Endothelial cell of umbilical vein (primary cell): ENCODE measurements at regions not wholly inside any gene's neighbourhood (a gene's known extent, or its start where the extent isn't known, plus 50 kb on each side); places are given as distances from the start of the nearest gene placed in this dataset.

Source experiments
- BruUV-seq: library from RNA; stranded (reverse); fragments of 400-500 nt; replicated peaks from 2 replicates; lab custom pipeline; 2021; lab: Mats Ljungman, UMichigan
- CTCF ChIA-PET: fragments of 300-600, 350-600 bp; sonication (Branson Sonifier 250); formaldehyde crosslinking; loops from one replicate; lab custom pipeline; 2021; ENCODE audit warnings: antibody characterized with exemption, inconsistent platforms; lab: Charles Lee
- POLR2A ChIA-PET: fragments of 300-600, 350-600 bp; sonication (Branson Sonifier 250); formaldehyde crosslinking; loops from one replicate; lab custom pipeline; 2021; ENCODE audit warnings: antibody characterized with exemption, inconsistent platforms; lab: Charles Lee
- DNase-seq: peaks from one replicate; pipeline ENCODE4 v3.0.0-alpha.2; 2011; ENCODE audit warnings: low read depth, low spot score
- FAIRE-seq: peaks from 2 replicates; lab custom pipeline; 2011; peaks lifted over from hg19 to GRCh38; lab: Jason Lieb, UNC
- H2AFZ ChIP-seq: 2 replicates; pipeline ENCODE4 v1.6.0; 2012; ENCODE audit warnings: low read depth, low read length, control low read depth, inconsistent platforms
- H3K27ac ChIP-seq: 2 replicates; pipeline ENCODE4 v1.5.1; 2011; ENCODE audit warnings: low read depth, mild to moderate bottlenecking, control low read depth, low read length, moderate library complexity; ENCODE audit not compliant: insufficient read depth
- H3K27me3 ChIP-seq, 2 experiments: 2 replicates each; pipeline versions ENCODE4 v1.6.0 to v1.6.1; 2011; ENCODE audit warnings: low read length in 2 of 2, mixed read lengths in 1 of 2; ENCODE audit not compliant: control insufficient read depth in 2 of 2, insufficient read depth in 2 of 2
- H3K36me3 ChIP-seq, 2 experiments: 2 replicates in 1 of 2; 3 replicates in 1 of 2; pipeline ENCODE4 v1.5.1; 2011; ENCODE audit warnings: low read length in 2 of 2, mild to moderate bottlenecking in 1 of 2, moderate library complexity in 1 of 2; ENCODE audit not compliant: control insufficient read depth in 2 of 2, insufficient read depth in 2 of 2; ENCODE audit errors: extremely low read depth in 1 of 2
- H3K4me1 ChIP-seq: 3 replicates; pipeline ENCODE4 v1.5.1; 2011; ENCODE audit warnings: mild to moderate bottlenecking, low read length; ENCODE audit not compliant: control insufficient read depth, insufficient read depth; ENCODE audit errors: extremely low read depth
- H3K4me2 ChIP-seq: 2 replicates; pipeline ENCODE4 v1.6.1; 2011; ENCODE audit warnings: low read length, control low read depth, mixed read lengths; ENCODE audit not compliant: insufficient read depth
- H3K4me3 ChIP-seq, 3 experiments: fragments of 200-600 bp in 1 of 3; sonication (generic), shearing (Covaris generic) in 1 of 3; replicated peaks in 1 of 3; 2 replicates each; pipeline ENCODE4 v1.5.1; 2011 to 2016; ENCODE audit warnings: control low read depth in 3 of 3, low read length in 3 of 3, mild to moderate bottlenecking in 2 of 3, inconsistent platforms in 1 of 3, low read depth in 1 of 3, moderate library complexity in 1 of 3; ENCODE audit not compliant: insufficient read depth in 1 of 3
- H3K79me2 ChIP-seq: 2 replicates; pipeline ENCODE4 v1.6.0; 2012; ENCODE audit warnings: low read length, inconsistent platforms; ENCODE audit not compliant: control insufficient read depth, insufficient read depth
- H3K9ac ChIP-seq: replicated peaks from 2 replicates; pipeline ENCODE3; 2011; ENCODE audit warnings: low read length, control low read depth; ENCODE audit not compliant: insufficient read depth; ENCODE audit errors: extremely low read depth
- H3K9me1 ChIP-seq: replicated peaks from 3 replicates; pipeline ENCODE4 v1.6.0; 2011; ENCODE audit warnings: mild to moderate bottlenecking, low read length; ENCODE audit not compliant: control insufficient read depth, insufficient read depth; ENCODE audit errors: extremely low read depth
- H3K9me3 ChIP-seq: replicated peaks from 2 replicates; pipeline ENCODE4 v1.5.1; 2012; ENCODE audit warnings: low read length, inconsistent platforms; ENCODE audit not compliant: control insufficient read depth, insufficient read depth
- H4K20me1 ChIP-seq: replicated peaks from 2 replicates; pipeline ENCODE3; 2011; ENCODE audit warnings: mild to moderate bottlenecking, low read length; ENCODE audit not compliant: control insufficient read depth, insufficient read depth; ENCODE audit errors: extremely low read depth
- EZH2 ChIP-seq: IDR thresholded peaks from 2 replicates; pipeline ENCODE4 v1.6.1; 2012; ENCODE audit warnings: borderline replicate concordance, low read depth, mild to moderate bottlenecking, moderate library complexity, low read length, inconsistent platforms; ENCODE audit not compliant: severe bottlenecking
- FOS ChIP-seq: IDR thresholded peaks from 2 replicates; pipeline ENCODE4 v1.6.1; 2011; ENCODE audit warnings: mild to moderate bottlenecking, low read length, moderate library complexity, borderline replicate concordance; ENCODE audit not compliant: insufficient read depth
- GATA2 ChIP-seq: IDR thresholded peaks from 2 replicates; pipeline ENCODE4 v1.7.0; 2011; ENCODE audit warnings: low read depth, mild to moderate bottlenecking, moderate library complexity, mixed read lengths, low read length; ENCODE audit not compliant: insufficient read length, insufficient read depth
- JUN ChIP-seq: IDR thresholded peaks from 2 replicates; pipeline ENCODE4 v1.6.1; 2011; ENCODE audit warnings: borderline replicate concordance, low read depth; ENCODE audit not compliant: insufficient read length, insufficient read depth
- MAX ChIP-seq: IDR thresholded peaks from 2 replicates; pipeline ENCODE4 v1.6.1; 2011; ENCODE audit not compliant: insufficient read depth, insufficient read length
- MYC ChIP-seq: IDR thresholded peaks from one replicate; pipeline ENCODE4 v1.6.1; 2011; ENCODE audit warnings: mild to moderate bottlenecking, low read depth, low read length
- POLR2A ChIP-seq: IDR thresholded peaks from 2 replicates; pipeline ENCODE4 v1.6.1; 2012; ENCODE audit warnings: low read depth, mild to moderate bottlenecking, control low read depth, low read length
- POLR2AphosphoS5 ChIP-seq: IDR thresholded peaks from 2 replicates; pipeline ENCODE4 v1.6.1; 2012; ENCODE audit warnings: low read depth, mild to moderate bottlenecking, control low read depth, low read length, moderate library complexity; ENCODE audit not compliant: insufficient read depth
- dilution Hi-C: fragments of 300-500 bp; cut with MboI; formaldehyde crosslinking; loops from one replicate; pipeline ENCODE4 v1.15.0; 2019; ENCODE audit warnings: low sequenced_read_pairs; ENCODE audit not compliant: extremely low pct_ligation_motif_present
- intact Hi-C: fragments of 100-400 bp; cut with micrococcal nuclease; formaldehyde crosslinking; loops from one replicate; pipeline ENCODE4 v1.10.0; 2022
- TF ChIP-seq, protein P1 (sequence below), 2 donors: IDR thresholded peaks; 1 replicate in 1 of 2; 2 replicates in 1 of 2; pipeline ENCODE4 v1.5.1; 2011; ENCODE audit warnings: low read length in 2 of 2, mild to moderate bottlenecking in 2 of 2, moderate library complexity in 2 of 2, control low read depth in 1 of 2, inconsistent platforms in 1 of 2, low read depth in 1 of 2; ENCODE audit not compliant: insufficient read depth in 1 of 2; ENCODE audit errors: extremely low read depth in 1 of 2

DNA sequence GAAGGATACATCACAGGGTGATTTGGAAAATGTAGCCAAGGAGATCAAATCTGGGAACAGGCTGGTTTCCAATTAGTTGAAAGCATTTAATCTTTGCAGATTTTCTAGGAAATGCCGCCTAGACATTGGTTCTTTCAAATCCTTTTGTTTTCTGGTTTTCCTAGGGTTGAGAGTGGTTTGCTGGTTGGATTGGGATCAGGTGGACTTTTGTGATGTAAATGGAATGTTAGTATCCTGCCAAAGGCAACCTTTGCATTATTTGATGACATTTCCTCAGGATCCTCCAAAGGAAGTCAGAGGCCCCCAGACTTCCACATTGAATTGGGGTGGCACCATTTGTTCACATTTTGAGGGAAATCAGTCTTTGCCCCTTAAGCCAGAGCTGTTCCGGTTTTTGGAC is 245.5 kb upstream of the RPS23 start:
- no peaks in the 10 kb centered on the region for H3K27me3 ChIP-seq
- no peaks in the 10 kb centered on the region for H3K36me3 ChIP-seq
- H3K4me2 ChIP-seq = no peak overlapping the region
- DNase-seq (no peak), FAIRE-seq (no peak)
- no peak overlapping the region for H2AFZ ChIP-seq
- no peaks in the 10 kb centered on the region for H3K9me3 ChIP-seq
- dilution Hi-C loops (no loop called here), intact Hi-C loops (no loop called here)
- TF ChIP-seq JUN = no peak
- TF ChIP-seq MYC = no peak
- TF ChIP-seq POLR2AphosphoS5 = no peak
- TF ChIP-seq EZH2 = no peak
- no peak for TF ChIP-seq GATA2
- no peak for TF ChIP-seq FOS
- no peak for TF ChIP-seq MAX
- TF ChIP-seq, protein P1, sequence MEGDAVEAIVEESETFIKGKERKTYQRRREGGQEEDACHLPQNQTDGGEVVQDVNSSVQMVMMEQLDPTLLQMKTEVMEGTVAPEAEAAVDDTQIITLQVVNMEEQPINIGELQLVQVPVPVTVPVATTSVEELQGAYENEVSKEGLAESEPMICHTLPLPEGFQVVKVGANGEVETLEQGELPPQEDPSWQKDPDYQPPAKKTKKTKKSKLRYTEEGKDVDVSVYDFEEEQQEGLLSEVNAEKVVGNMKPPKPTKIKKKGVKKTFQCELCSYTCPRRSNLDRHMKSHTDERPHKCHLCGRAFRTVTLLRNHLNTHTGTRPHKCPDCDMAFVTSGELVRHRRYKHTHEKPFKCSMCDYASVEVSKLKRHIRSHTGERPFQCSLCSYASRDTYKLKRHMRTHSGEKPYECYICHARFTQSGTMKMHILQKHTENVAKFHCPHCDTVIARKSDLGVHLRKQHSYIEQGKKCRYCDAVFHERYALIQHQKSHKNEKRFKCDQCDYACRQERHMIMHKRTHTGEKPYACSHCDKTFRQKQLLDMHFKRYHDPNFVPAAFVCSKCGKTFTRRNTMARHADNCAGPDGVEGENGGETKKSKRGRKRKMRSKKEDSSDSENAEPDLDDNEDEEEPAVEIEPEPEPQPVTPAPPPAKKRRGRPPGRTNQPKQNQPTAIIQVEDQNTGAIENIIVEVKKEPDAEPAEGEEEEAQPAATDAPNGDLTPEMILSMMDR (IDR thresholded peaks at IDR 0.05; ENCODE audit: extremely low read depth in 1 of 2, insufficient read depth in 1 of 2, low read depth in 1 of 2, low read length in 2 of 2) = no peak
- no peak for TF ChIP-seq POLR2A
- H3K4me3 ChIP-seq = no peak overlapping the region
- H3K79me2 ChIP-seq = no peaks in the 10 kb centered on the region
- no peak overlapping the region for H3K9ac ChIP-seq
- no peak overlapping the region for H3K27ac ChIP-seq
- H3K9me1 ChIP-seq = no peaks in the 10 kb centered on the region
- H4K20me1 ChIP-seq = no peaks in the 10 kb centered on the region
- BruUV-seq = no TSS peak
- no peaks in the 10 kb centered on the region for H3K4me1 ChIP-seq
- ChIA-PET CTCF (interaction anchor here (0.9 to 1.5 kb wide), 2 partner anchors 29 to 197 kb away, joined by 4 to 5 read pairs; no protein-coding TSS in a partner anchor), POLR2A (no interaction called here)
